ENCODE measurements at regions not wholly inside any gene's neighbourhood (a gene's known extent, or its start where the extent isn't known, plus 50 kb on each side); places are given as distances from the start of the nearest gene placed in this dataset.

GRCh38 chr2:239636808-239637207 is 236.0 kb upstream of the HDAC4 start:
- TF ChIP-seq CTCF (optimal IDR thresholded peaks at IDR 0.05 in 1 of 3, IDR thresholded peaks at IDR 0.05 in 1 of 3, conservative IDR thresholded peaks at IDR 0.05 in 1 of 3; ENCODE audit: extremely low read depth in 1 of 3, insufficient read depth in 2 of 3, low read length in 3 of 3) (no peak), EZH2 (IDR thresholded peaks at IDR 0.05; ENCODE audit: low read length) (no peak)
- H3K27me3 ChIP-seq (ENCODE audit: control insufficient read depth, extremely low read depth, insufficient read depth, low read length): no peaks in the 10 kb centered on the region
- H3K27ac ChIP-seq (ENCODE audit: control insufficient read depth, insufficient read depth, low read length): no peak overlapping the region
- no peaks in the 10 kb centered on the region for H3K4me1 ChIP-seq (ENCODE audit: control insufficient read depth, extremely low read depth, insufficient read depth, low read length)
- H3K36me3 ChIP-seq (ENCODE audit: control insufficient read depth in 2 of 2, extremely low read depth in 1 of 2, insufficient read depth in 2 of 2, low read length in 2 of 2): no peaks in the 10 kb centered on the region
- no peak overlapping the region for H2AFZ ChIP-seq (ENCODE audit: control insufficient read depth, low read length)
- H3K4me3 ChIP-seq (ENCODE audit: control insufficient read depth in 2 of 3, extremely low read depth in 1 of 3, insufficient read depth in 2 of 3, low read depth in 1 of 3, low read length in 3 of 3): no peak overlapping the region
- H3K4me2 ChIP-seq (ENCODE audit: control insufficient read depth, extremely low read depth, insufficient read depth, low read depth, low read length): no peak overlapping the region
- DNase-seq (ENCODE audit: low read depth, low spot score) (no peak), FAIRE-seq (no peak)
- dilution Hi-C loops (cut with MboI; ENCODE audit: extremely low pct_ligation_motif_present, low sequenced_read_pairs): no loop called here
- H3K79me2 ChIP-seq (ENCODE audit: control insufficient read depth, insufficient read depth, low read length): no peaks in the 10 kb centered on the region
- H3K9ac ChIP-seq (ENCODE audit: control insufficient read depth, extremely low read depth, insufficient read depth, low read length): no peak overlapping the region
- no peaks in the 10 kb centered on the region for H3K9me1 ChIP-seq (ENCODE audit: control insufficient read depth, extremely low read depth, insufficient read depth, low read length)
- no peaks in the 10 kb centered on the region for H3K9me3 ChIP-seq (ENCODE audit: control insufficient read depth, low read depth, low read length)
- H4K20me1 ChIP-seq (ENCODE audit: control insufficient read depth, extremely low read depth, insufficient read depth, low read length): no peaks in the 10 kb centered on the region

GRCh38 chr2:239634769-239635168 is 233.9 kb upstream of the HDAC4 start:
- TF ChIP-seq CTCF (optimal IDR thresholded peaks at IDR 0.05 in 1 of 3, IDR thresholded peaks at IDR 0.05 in 1 of 3, conservative IDR thresholded peaks at IDR 0.05 in 1 of 3; ENCODE audit: extremely low read depth in 1 of 3, insufficient read depth in 2 of 3, low read length in 3 of 3): no peak
- no peak for TF ChIP-seq EZH2 (IDR thresholded peaks at IDR 0.05; ENCODE audit: low read length)
- dilution Hi-C loops (cut with MboI; ENCODE audit: extremely low pct_ligation_motif_present, low sequenced_read_pairs): no loop called here
- Histone ChIP-seq H3K4me1 (ENCODE audit: control insufficient read depth, extremely low read depth, insufficient read depth, low read length) (peaks cover 10% of the 10 kb centered on the region), H3K79me2 (ENCODE audit: control insufficient read depth, insufficient read depth, low read length) (no peaks in the 10 kb centered on the region), H3K4me2 (ENCODE audit: control insufficient read depth, extremely low read depth, insufficient read depth, low read depth, low read length) (no peak overlapping the region), H2AFZ (ENCODE audit: control insufficient read depth, low read length) (no peak overlapping the region), H3K27me3 (ENCODE audit: control insufficient read depth, extremely low read depth, insufficient read depth, low read length) (no peaks in the 10 kb centered on the region), H3K27ac (ENCODE audit: control insufficient read depth, insufficient read depth, low read length) (no peak overlapping the region), H3K9me1 (ENCODE audit: control insufficient read depth, extremely low read depth, insufficient read depth, low read length) (no peaks in the 10 kb centered on the region), H4K20me1 (ENCODE audit: control insufficient read depth, extremely low read depth, insufficient read depth, low read length) (no peaks in the 10 kb centered on the region), H3K9me3 (ENCODE audit: control insufficient read depth, low read depth, low read length) (no peaks in the 10 kb centered on the region), H3K36me3 (ENCODE audit: control insufficient read depth in 2 of 2, extremely low read depth in 1 of 2, insufficient read depth in 2 of 2, low read length in 2 of 2) (no peaks in the 10 kb centered on the region), H3K4me3 (ENCODE audit: control insufficient read depth in 2 of 3, extremely low read depth in 1 of 3, insufficient read depth in 2 of 3, low read depth in 1 of 3, low read length in 3 of 3) (no peak overlapping the region), H3K9ac (ENCODE audit: control insufficient read depth, extremely low read depth, insufficient read depth, low read length) (no peak overlapping the region)
- no peak for DNase-seq (ENCODE audit: low read depth, low spot score)
- FAIRE-seq: no peak

Data from keratinocyte (primary cell).